GM19467 (cell line): ENCODE measurements at regions not wholly inside any gene's neighbourhood (a gene's known extent, or its start where the extent isn't known, plus 50 kb on each side); places are given as distances from the start of the nearest gene placed in this dataset.
"Not testable (repeated sequence)": the region's sequence is repeated elsewhere in the genome, so short reads cannot be mapped to it uniquely, and the experiment has no call there.

Experiments
- ATAC-seq: cut with Tn5 transposase; IDR thresholded peaks from one replicate; pipeline ENCODE4 v1.9.1; 2021; ENCODE audit warnings: mild to moderate bottlenecking, moderate library complexity; ENCODE audit not compliant: unreplicated experiment

- ATAC-seq: no peak
Measured at GRCh38 chr5:67954351-67954750, 261.2 kb upstream of the PIK3R1 start.

- no peak for ATAC-seq
Measured at GRCh38 chr5:67942421-67942820, 273.1 kb upstream of the PIK3R1 start.

GRCh38 chr5:67941614-67942401, 273.7 kb upstream of the PIK3R1 start:
- ATAC-seq: no peak

GRCh38 chr5:67935908-67936566, 279.5 kb upstream of the PIK3R1 start:
- no peak for ATAC-seq

- no peak for ATAC-seq
Measured at GRCh38 chr5:67934976-67935375, 280.6 kb upstream of the PIK3R1 start.

GRCh38 chr5:67925511-67925910, 290.0 kb upstream of the PIK3R1 start:
- no peak for ATAC-seq

- ATAC-seq: no peak
Measured at GRCh38 chr5:67921004-67921601, 294.5 kb upstream of the PIK3R1 start.

- ATAC-seq: not testable (repeated sequence)
Measured at GRCh38 chr5:67919532-67919931, 296.0 kb upstream of the PIK3R1 start.

- ATAC-seq: no peak
Measured at GRCh38 chr5:67917561-67917960, 298.0 kb upstream of the PIK3R1 start.

- ATAC-seq: no peak
Measured at GRCh38 chr5:67910546-67910945, 305.0 kb upstream of the PIK3R1 start.

GRCh38 chr5:67908126-67908765, 307.3 kb upstream of the PIK3R1 start:
- no peak for ATAC-seq

GRCh38 chr5:67904366-67904765, 311.2 kb upstream of the PIK3R1 start:
- ATAC-seq: no peak

GRCh38 chr5:67903656-67904055, 311.9 kb upstream of the PIK3R1 start:
- ATAC-seq: no peak

- no peak for ATAC-seq
Measured at GRCh38 chr5:67903121-67903520, 312.4 kb upstream of the PIK3R1 start.

- ATAC-seq: no peak
Measured at GRCh38 chr5:67902497-67902830, 313.1 kb upstream of the PIK3R1 start.

GRCh38 chr5:67901814-67902496, 313.6 kb upstream of the PIK3R1 start:
- ATAC-seq: no peak

GRCh38 chr5:67900514-67900913, 315.0 kb upstream of the PIK3R1 start:
- no peak for ATAC-seq

- no peak for ATAC-seq
Measured at GRCh38 chr5:67897980-67898379, 317.6 kb upstream of the PIK3R1 start.

GRCh38 chr5:67897431-67897830, 318.1 kb upstream of the PIK3R1 start:
- ATAC-seq: no peak

- no peak for ATAC-seq
Measured at GRCh38 chr5:67896930-67897313, 318.6 kb upstream of the PIK3R1 start.

- ATAC-seq: no peak
Measured at GRCh38 chr5:67896311-67896929, 319.1 kb upstream of the PIK3R1 start.
